ENCODE measurements at regions not wholly inside any gene's neighbourhood (a gene's known extent, or its start where the extent isn't known, plus 50 kb on each side); places are given as distances from the start of the nearest gene placed in this dataset.

DNA sequence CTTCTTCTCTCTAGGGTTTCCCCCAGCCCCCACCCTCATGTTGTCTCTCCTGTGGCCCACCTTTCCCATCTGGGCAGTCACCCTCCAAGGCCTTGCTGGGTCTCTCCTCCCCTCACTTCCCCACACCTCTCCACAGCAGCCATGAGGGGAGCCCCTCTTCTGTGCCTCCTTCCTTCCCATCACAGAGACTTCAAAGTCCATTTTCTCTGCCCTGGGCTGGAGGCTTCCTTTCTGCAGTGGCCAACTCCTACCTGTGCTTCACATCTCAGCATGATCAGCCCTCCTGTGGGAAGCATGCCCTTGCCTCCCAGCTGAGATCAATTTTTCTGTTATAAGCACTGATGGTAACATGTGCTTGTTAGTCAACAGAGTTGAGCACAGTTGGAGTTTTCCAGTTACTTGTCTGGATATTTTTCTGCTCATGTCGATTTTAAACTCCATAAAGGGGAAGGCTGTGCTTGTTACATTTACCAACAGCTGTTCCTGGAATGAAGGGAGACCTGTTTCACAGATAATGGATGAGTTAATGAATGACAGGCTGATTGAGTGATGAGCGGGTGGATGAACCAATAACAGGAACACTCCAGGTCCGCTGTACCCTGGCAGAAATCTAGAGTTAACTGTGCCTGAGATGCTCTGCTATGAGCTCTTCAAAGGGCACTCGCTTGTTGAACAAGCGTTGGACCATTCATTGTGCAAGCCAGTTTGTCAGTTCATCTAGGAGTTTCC is 71.4 kb upstream of the PRSS58 start:
- DNase-seq (ENCODE audit: low read depth): no peak

DNA sequence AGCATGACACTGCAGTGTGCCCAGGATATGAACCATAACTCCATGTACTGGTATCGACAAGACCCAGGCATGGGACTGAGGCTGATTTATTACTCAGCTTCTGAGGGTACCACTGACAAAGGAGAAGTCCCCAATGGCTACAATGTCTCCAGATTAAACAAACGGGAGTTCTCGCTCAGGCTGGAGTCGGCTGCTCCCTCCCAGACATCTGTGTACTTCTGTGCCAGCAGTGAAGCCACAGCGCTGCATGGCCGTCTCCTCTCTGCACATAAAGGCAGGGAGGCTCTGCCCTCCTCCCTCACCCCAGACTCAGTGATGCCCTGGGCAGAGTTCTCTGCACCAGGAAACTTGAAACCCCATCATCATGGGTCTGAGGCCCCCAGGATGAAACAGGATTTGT is 70.7 kb upstream of the PRSS58 start:
- no peak for DNase-seq (ENCODE audit: low read depth)

DNA sequence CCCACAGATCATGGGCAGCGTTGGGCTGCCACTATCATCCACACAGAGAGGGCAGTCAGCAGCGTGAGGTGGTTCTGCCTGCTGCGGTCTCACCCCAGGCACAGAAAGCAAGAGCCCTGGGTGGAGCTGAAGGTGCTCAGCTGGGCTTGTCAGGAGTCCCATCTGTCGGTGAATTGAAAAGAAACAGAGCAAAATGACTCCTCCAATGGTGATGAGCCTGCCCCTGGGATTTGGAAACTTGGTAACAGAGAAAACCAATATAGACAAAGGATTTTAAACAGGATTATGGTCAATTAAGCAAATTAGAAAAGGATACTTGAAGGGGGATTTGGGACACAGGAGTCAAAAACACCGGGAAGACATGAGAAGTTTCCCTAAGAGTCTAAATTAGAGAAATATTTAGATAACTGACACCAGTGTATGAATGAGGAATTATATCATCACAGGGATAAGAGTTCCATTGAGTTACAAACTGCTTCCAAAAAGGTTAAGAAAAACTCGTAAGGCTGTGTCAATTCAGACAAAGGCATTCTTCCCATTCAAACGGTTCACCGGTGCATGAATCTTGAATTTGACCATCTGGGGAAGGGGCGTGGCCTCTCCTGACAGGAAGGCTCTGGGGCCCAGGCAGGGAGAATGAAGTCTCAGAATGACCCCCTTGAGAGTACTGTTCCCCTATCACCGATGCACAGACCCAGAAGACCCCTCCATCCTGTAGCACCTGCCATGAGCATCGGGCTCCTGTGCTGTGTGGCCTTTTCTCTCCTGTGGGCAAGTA is 70.0 kb upstream of the PRSS58 start:
- DNase-seq (ENCODE audit: low read depth): no peak

DNA sequence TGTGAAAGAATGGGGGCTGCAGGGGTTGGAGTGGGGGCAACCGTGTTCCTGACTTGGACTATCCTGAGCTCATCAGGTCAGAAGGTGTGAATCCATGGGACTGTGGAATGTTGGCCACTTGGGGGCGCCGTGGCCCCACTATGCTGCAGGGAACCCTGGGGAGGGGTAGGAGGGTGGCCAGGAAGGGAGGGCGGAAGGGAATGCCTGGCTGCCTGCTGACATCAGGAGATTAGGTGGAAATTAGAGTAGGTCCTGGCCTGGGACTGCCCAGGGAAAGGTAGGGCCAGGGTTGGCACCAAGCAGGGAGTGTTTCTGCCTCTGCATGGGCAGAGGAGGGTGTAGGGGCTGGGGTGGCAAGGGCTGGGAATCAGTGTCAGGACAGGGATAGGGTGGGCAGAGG is 65.8 kb upstream of the PRSS58 start:
- DNase-seq (ENCODE audit: low read depth): no peak

DNA sequence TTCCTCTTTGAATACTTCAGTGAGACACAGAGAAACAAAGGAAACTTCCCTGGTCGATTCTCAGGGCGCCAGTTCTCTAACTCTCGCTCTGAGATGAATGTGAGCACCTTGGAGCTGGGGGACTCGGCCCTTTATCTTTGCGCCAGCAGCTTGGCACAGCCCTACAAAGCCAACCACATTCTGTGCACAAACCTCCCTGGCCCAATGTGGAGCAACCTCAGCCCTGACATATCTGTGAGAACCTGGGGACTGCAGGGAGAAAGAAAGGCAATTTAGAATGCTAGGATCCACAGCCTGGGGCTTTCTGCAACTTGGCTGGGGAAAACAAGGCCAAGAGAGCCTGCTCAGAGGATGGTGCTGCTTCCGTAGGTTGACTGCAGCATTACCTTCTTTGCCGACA is 63.5 kb upstream of the PRSS58 start:
- no peak for DNase-seq (ENCODE audit: low read depth)

DNA sequence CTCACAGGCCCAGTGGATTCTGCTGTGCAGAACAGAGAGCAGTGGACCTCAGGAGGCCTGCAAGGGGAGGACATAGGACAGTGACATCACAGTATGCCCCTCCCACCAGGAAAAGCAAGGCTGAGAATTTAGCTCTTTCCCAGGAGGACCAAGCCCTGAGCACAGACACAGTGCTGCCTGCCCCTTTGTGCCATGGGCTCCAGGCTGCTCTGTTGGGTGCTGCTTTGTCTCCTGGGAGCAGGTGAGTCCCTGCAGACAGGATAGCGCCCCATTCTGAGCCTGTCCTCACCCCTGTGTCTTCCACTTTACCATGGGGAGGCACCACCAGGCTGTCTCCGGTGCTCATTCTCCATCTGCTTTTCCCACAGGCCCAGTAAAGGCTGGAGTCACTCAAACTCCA is 63.0 kb upstream of the PRSS58 start:
- DNase-seq (ENCODE audit: low read depth): no peak

DNA sequence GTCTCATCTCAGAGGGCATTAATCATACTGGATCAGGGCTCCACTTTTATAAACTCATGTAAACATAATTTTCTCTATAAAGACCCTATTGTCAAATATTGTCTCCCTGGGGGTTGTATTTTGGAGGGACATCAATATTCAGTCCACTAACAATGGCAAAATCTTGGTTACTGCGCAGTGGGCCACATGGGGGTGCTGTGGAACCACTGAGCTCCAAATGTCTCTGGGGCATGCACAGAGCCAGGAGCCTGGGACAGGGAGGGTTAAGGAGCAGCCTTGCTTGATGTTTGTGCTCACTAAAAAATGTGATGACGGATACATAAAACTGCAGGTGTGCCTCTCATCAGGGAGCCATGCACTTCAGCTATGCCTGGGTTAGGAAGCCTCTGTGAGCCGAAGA is 62.1 kb upstream of the PRSS58 start:
- DNase-seq (ENCODE audit: low read depth): no peak

DNA sequence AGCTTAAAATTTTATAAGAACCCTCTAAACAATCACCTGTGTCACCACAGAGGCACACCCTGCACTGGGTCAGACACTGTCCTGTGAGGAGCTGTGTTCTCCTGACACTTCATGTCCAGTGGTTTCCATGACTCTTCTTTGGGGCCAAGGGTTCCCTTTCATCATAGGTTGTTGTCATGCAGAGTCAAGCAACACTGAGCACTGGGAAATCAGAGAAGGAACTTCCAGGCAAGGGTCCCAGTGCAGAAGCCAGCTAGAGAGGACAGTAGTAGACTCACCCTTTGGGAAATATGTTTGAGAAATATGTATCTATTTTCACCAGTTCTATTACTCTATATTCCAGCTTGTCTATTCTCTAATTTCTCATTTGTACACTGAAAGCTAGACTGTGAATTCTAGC is 56.4 kb upstream of the PRSS58 start:
- DNase-seq (ENCODE audit: low read depth): no peak

DNA sequence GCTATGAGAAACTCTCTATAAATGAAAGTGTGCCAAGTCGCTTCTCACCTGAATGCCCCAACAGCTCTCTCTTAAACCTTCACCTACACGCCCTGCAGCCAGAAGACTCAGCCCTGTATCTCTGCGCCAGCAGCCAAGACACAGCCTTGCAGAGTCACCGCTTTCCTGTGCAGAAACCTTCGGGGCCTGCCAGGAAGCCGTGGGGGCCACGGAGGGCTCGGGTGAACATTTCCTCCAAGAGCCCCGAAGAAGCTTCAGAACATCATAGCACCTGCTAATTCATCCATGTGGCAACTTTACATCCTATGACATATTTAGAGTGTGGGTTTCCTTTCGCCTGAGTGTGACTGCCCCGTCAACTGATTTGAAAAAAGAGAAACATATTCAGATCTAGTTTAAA is 55.7 kb upstream of the PRSS58 start:
- DNase-seq (ENCODE audit: low read depth): no peak

DNA sequence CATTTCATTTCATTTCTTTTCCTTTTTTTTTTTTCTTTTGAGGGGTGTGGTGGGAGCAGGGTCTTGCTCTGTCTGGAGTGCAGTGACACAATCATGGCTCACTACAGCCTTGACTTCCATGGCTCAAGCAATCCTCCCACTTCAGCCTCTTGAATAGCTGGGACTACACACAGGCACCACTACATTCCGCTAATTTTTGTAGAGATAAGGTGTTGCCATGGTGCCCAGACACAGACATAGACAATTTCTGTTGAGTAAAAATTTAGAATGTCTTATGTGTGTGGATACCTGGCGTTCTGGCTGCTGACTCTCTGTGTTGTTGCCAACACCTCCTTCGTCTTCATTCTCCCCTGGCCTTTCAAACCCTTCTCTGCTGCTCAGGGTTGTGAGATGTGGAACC is 54.0 kb upstream of the PRSS58 start:
- DNase-seq (ENCODE audit: low read depth): no peak

DNA sequence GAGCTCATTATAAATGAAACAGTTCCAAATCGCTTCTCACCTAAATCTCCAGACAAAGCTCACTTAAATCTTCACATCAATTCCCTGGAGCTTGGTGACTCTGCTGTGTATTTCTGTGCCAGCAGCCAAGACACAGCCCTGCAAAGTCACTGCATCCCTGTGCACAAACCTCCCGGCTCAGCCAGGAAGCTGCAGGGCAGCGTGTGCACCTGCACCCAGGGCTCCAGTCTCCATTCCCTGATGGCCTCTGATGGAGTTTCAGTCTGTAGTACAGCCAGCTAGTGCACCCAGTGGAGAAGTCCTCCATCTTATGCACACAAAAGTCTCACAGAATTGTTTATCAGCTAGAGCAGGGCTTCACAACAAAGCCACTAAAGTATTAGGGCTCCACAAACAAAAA is 51.1 kb upstream of the PRSS58 start:
- no peak for DNase-seq (ENCODE audit: low read depth)

DNA sequence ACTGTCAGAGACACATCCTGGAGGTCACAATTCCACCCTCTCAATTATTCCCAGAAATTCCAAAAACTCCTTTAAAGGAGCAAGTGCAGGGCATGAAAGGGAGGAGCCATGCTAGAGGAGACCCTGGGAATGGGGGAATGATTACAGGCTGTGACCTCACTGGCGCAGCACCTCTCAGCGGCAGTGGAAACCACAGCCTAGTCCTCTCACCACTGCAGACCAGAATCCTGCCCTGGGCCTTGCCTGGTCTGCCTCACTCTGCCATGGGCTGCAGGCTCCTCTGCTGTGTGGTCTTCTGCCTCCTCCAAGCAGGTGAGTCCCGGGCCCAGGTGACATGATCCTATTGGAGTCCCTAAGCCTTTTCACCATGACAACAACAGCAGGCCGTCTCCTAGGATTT is 50.5 kb upstream of the PRSS58 start:
- DNase-seq (ENCODE audit: low read depth): no peak
